Femur (tissue), 1 donor: ENCODE measurements at regions not wholly inside any gene's neighbourhood (a gene's known extent, or its start where the extent isn't known, plus 50 kb on each side); places are given as distances from the start of the nearest gene placed in this dataset.
"Not testable (repeated sequence)": the region's sequence is repeated elsewhere in the genome, so short reads cannot be mapped to it uniquely, and the experiment has no call there.

ENCODE experiments used
- DNase-seq: peaks from one replicate; pipeline ENCODE4 v3.0.0-alpha.2; 2017

DNA sequence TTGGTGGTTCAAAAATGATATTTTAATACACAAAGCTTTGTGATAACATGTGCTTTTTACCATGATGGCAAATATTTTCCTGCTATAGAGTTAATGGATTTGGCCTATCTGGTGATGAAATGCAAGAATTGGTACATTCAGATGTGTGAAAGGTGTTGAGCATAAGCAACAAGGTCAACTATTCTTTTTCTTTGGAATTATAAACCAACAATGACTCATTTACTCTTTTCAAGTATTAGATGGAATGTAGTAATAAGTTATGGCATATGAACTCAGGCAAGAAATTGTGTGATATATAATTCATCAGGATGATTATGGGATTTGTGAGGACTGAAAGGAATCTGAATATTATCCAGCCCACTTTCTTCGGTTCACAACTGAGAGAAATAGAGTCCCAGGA, 471.4 kb downstream of the ETNK1 start:
- DNase-seq: no peak

DNA sequence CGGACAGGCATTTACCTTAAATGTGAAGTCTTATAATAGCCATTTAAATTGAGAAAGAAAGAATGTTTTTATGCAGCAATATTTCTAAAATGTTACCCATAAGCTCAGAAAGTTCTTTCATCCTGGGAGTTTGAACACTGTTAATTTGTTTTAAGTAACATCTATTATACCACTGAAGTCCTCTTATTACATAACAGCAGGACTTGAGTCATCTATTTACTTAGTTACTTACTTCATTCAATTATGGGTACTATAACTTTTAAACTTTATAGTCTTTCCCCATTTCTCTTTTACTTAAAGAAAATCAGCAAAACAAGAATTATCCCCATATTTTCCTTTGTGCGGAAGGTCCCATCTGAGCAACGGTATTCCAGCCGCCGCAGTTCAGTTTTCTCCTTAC, 473.1 kb downstream of the ETNK1 start:
- no peak for DNase-seq

GRCh38 chr12:23098517-23098916, 473.5 kb downstream of the ETNK1 start:
- DNase-seq: no peak

- no peak for DNase-seq
Observed at GRCh38 chr12:23099104-23099503, 474.1 kb downstream of the ETNK1 start.

DNA sequence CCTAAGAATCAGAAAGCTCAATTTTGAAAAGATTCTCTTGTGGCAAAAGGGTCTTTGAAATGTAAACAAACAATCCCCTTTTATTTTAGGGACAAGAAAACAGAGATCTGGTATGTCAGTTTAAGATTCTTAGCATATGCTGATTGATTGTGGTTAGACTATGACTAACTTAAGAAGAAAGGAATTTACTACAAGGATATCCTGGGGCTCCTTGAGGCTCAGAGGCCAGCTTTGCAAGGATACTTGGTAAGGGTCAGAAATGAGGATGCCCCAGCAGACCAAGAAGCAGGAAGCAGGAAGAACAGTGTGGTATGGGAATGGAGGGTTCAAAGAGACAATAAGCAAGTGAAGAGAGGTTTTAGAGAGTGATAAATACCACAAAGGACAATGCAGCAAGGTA, 474.6 kb downstream of the ETNK1 start:
- DNase-seq: no peak

DNA sequence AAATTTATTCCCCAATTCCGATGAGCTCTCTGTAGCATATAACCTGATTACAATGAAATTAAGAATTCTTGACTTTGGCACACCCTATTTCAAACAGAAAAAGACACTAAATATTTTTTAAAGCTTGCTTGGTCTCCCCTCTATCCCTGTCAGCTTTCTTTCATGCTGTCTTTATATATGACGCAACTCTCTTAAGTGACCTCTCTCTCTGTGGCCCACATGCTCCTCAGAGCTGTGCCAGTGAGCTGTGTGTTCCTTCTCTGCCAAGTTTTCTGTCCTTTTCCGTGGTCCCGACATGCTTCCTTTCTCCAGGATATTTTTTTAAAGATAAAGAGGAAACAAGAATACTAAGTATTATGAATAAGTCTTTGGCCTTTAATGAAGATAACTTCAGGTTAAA, 484.0 kb downstream of the ETNK1 start:
- no peak for DNase-seq

GRCh38 chr12:23113781-23114180, 488.8 kb downstream of the ETNK1 start:
- no peak for DNase-seq

DNA sequence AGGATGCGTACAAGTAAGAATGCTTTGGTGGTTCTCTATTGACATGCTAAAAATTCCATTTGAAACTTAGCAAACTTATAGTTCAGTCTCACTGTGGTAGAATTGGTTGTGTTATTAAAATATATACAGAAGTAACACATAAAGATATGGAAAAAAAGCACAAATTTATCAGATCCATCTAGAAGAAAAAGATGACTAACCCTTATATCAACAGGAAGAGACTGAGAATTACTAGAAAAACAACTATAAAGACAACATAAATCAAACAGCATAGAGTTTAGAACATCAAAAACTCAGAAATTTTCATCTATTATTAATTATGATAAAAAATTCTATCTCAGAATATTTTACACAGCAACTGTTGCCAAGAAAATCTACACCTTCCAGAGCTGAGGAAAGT, 491.0 kb downstream of the ETNK1 start:
- DNase-seq: no peak

DNA sequence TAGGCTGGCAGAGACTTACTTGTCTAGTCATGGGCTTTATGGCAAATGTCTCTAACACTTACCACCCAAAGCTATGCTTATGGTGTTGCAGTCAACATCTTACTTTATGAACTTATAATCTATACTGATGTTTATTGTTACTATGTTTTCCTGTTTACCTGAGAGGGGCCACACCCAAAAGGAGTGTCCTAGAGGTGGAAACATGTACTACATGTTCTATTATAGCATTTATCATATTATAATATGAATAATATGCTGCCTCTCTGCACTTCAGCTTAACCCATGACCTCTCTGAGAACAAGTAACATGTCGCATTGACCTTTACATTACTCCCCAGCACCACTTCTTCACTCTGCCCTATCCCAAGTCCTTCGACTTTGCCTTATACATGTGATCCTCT, 501.8 kb downstream of the ETNK1 start:
- no peak for DNase-seq

DNA sequence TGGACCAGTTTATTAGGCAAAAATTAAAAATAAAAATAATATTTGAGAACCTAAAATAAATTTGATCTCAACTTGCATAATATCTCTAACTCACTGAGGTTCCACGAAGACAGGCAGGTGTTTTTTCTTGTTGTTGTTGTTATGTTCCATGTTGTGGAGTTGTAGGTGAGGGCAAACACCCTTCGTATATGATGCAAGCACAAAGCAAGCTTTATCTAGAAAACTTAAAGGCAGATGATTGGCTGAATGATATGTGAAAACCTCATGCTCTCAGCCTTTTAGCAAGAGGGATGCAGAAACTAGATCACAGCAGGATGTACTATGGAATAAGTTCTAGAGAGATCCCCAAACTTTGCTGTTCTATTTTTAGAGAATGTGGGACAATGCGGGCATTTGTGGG, 502.7 kb downstream of the ETNK1 start:
- DNase-seq: no peak

DNA sequence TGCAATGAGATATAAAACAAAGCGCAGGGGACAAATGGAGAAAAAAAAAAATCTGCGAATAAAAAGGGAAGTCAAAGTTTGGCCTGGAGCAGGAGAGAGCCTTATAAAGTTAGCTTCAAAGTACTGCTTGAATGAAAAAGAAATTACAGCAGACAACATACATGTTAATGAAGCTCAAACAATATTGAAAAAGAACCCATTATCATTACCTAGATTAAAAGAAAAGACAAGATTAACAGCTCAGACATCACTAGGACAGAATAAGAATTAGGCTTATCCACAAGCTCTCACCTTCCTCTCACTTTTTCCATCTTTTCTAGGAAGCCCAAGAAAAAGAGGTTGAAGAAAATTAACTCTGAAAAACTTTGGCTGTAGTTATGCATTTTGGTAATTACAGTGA, 503.5 kb downstream of the ETNK1 start:
- no peak for DNase-seq

- DNase-seq: no peak
Observed at GRCh38 chr12:23132357-23132756, 507.4 kb downstream of the ETNK1 start.

DNA sequence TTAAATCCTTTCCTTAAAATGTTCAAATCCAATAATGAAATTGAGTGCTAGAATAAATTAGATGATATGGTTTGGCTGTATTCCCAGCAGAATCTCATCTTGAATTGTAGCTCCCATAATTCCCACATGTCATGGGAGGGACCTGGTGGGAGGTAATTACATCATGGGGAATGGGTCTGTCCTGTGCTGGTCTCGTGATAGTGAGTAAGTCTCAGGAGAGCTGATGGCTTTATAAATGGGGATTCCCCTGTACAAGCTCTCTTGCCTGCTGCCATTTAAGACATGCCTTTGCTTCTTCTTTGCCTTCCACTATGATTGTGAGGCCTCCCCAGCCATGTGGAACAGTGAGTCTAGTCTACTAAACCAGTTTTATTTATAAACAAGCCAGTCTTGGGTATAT, 508.5 kb downstream of the ETNK1 start:
- DNase-seq: no peak

GRCh38 chr12:23139026-23139425, 514.1 kb downstream of the ETNK1 start:
- DNase-seq: no peak

DNA sequence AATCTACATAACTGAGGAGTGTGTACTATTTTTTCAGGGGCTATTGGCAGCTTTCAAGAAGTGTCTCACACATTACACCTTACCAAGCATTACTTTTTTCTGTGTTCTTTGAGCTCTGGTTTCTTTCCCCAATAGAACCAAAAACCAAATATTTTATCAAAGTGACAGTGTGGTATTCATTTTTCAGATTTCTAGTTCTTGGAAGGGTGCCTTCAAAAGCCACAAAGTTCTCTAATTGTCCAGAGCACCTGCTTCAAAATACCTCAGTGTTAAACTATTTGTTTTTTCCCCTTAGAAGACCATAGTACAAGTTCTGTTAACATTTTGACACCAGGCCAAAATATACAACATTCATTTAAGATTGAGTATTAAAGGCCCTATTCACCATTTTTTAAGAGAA, 515.7 kb downstream of the ETNK1 start:
- no peak for DNase-seq

DNA sequence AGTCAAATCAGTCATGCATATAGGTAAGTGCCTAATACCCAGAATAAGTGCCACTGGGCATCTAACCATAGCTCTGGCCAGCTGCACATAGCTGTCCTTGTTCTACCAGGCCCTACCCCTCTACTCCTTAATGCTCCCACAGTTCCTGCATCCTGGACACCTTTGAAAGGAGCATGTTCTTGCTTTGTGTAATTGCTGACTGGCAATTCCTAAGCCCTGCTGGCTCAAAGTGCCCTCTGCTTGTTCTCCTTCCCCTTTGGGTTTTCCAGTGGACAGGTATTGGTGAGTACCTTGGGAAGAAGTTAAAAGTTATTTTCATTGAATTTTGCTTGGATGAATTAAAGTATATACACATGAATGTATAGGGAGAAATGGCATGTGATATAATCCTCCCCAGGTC, 516.4 kb downstream of the ETNK1 start:
- peak; percentile 25 for DNase-seq

- DNase-seq: not testable (repeated sequence)
Observed at GRCh38 chr12:23146070-23146469, 521.1 kb downstream of the ETNK1 start.

DNA sequence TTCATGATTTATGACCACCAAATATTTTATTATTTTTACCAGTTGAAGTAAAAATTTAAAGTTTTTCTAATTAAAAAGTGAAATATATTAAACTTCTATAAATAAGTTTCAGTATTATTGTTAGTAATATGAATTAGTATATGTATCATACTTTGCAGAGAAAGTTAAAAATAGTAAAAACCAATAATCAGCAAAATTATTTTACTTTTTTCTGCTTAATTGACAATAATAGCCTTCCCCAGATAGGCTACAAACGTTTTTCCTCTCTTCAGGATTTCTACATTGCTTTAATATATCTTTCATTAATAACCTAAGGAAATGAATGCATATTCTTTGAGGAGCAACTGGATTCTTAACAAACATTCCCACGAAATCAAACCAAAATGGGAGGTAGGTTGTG, 543.5 kb downstream of the ETNK1 start:
- no peak for DNase-seq

DNA sequence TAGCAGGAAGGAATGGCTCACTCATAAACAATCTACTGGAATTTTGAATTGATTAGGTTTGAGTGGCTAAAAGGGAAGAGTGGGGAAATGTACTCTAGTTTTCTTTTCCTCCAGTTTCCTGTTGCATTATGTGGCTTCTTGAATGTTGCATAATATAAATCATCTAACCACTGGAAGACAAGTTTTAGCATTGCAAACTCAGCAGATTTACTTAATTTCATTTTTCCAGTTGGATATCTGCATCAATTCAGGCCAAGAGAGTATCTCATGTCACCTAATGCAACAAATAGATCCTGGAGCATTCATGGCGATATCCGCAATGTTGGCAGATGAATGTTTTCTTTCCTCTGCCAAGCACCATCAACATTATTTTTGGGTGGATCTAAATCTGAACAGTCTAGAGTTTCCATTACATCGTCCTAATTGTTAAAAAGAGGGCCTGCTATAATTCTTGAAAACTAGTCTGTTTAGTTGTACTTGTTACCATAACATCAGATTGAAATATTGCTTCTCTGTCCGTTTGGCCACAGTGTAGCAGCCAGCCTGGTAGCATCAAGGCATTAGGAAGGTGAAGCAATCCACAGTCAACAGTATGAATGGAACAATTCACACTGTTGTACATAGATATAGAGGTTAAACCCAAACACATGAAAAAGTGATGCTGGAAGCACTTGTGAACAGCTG, 544.2 kb downstream of the ETNK1 start:
- peak; percentile 26 for DNase-seq

- DNase-seq: no peak
Observed at GRCh38 chr12:23169696-23170013, 544.7 kb downstream of the ETNK1 start.

- DNase-seq: no peak
Observed at GRCh38 chr12:23174917-23175316, 549.9 kb downstream of the ETNK1 start.

DNA sequence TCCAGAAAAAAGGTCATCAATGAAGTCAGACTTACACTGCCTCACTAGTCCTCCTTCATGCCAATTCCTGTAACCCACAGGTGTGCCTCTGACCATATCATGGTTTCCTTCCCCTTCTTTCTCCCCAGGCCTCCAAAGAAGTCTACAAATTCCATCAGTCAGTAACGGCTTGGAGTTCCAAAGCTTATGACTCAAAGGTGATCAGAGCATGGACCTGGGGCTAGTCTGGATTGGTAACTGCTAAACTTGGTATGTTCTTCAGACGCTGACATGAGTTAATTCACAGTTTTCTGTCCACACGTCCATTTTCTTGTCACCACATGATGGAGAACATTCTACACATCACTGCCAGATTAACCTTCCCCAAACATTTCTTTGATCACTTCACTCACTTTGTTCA, 560.4 kb downstream of the ETNK1 start:
- no peak for DNase-seq

GRCh38 chr12:23186950-23187349, 562.0 kb downstream of the ETNK1 start:
- DNase-seq: no peak

DNA sequence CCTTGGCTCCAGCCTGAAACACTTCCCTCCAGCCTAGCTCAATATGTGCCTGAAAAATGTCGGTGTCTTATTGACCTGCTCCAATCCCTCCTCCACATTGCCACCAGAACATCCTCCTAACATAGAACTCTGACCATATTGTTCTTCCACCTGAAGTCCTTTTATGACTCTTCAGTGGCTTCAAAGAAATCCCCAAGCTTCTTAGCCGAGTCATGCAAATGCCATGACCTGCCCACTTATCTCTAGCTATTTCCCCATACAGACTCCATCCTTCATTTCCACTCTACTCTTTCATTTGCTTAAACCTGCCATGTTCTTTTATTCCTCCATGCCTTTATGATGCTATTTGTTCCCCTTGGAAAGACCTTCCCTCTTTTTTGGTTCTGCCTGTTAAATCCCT, 568.6 kb downstream of the ETNK1 start:
- DNase-seq: no peak

DNA sequence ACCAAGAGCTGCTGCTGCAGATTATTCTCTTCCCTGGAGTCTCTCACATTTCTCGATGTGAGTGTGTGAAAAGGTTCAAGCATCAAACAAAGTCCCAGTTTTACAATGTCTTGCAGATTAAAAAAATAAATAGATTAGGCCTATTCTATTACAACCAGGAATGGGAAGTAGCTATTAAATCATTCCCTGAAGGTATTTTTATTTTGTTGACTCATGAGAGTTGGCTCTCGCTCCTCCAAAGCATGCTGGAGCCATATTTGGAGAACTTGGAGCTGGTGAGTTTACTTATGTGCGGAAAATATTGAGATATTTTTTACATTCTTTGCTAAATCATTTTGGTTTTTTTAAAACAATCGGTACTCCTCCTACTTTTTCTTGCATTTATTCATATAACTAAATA, 572.3 kb downstream of the ETNK1 start:
- DNase-seq: no peak

DNA sequence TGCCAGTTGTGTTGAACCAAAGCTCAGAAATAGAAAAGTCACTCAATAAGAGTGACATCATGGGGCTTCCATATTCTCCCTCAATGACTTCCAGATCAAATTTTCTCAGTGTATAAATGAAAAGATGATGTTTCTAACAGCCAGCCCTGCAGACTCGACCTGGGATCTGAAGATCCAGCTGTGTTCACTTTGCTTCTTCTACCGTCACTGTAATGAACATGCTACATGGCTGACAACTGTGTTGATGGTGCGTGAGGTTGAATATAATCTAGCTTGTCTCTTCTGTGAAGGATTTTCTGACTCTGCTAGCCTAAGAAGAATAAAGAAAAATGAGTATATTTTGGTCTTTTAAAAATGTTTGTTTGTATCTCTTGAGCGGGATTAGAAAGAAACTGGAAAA, 577.8 kb downstream of the ETNK1 start:
- no peak for DNase-seq
